Ectodermal cell (in vitro differentiated cells): ENCODE measurements at regions not wholly inside any gene's neighbourhood (a gene's known extent, or its start where the extent isn't known, plus 50 kb on each side); places are given as distances from the start of the nearest gene placed in this dataset.
"Not testable (repeated sequence)": the region's sequence is repeated elsewhere in the genome, so short reads cannot be mapped to it uniquely, and the experiment has no call there.

Source experiments
- H3K27ac ChIP-seq: 2 replicates; pipeline ENCODE4 v1.7.0; 2013; ENCODE audit warnings: mild to moderate bottlenecking, low read depth, low read length; ENCODE audit not compliant: insufficient read depth, poor library complexity, severe bottlenecking
- H3K27me3 ChIP-seq: 2 replicates; pipeline ENCODE4 v1.7.0; 2013; ENCODE audit warnings: mild to moderate bottlenecking, low read length; ENCODE audit not compliant: insufficient read depth, control insufficient read depth, poor library complexity, severe bottlenecking
- H3K36me3 ChIP-seq: one replicate; pipeline ENCODE4 v1.7.0; 2013; ENCODE audit warnings: low read length; ENCODE audit not compliant: control insufficient read depth, insufficient read depth
- H3K4me1 ChIP-seq: one replicate; pipeline ENCODE4 v1.7.0; 2013; ENCODE audit warnings: low read length; ENCODE audit not compliant: control insufficient read depth, insufficient read depth
- H3K4me3 ChIP-seq: 2 replicates; pipeline ENCODE4 v1.7.0; 2013; ENCODE audit warnings: low read depth, low read length, control low read depth; ENCODE audit not compliant: insufficient read depth
- H3K9me3 ChIP-seq: 2 replicates; pipeline ENCODE4 v1.7.0; 2013; ENCODE audit warnings: mild to moderate bottlenecking, low read length, moderate library complexity; ENCODE audit not compliant: control insufficient read depth
- WGBS, 2 experiments: methylation state at CpG; one replicate each; pipeline ENCODE4 v1.1.7; 2013; ENCODE audit warnings: missing lambda C conversion rate in 2 of 2; 5-methylcytosine and 5-hydroxymethylcytosine counted together

GRCh38 chr9:39588500-39589137 lies 233.2 kb downstream of the SPATA31A1 start:
- Histone ChIP-seq H3K9me3 (no peaks in the 10 kb centered on the region), H3K4me3 (no peak overlapping the region), H3K27me3 (no peaks in the 10 kb centered on the region), H3K36me3 (no peaks in the 10 kb centered on the region), H3K4me1 (no peaks in the 10 kb centered on the region), H3K27ac (no peak overlapping the region)
- 79 to 85% methylated on average over 7 to 8 of the region's 8 CpGs for WGBS, 2 experiments

GRCh38 chr9:39604089-39604488 lies 248.6 kb downstream of the SPATA31A1 start:
- not testable (repeated sequence) for H3K27me3 ChIP-seq, H3K9me3 ChIP-seq, H3K27ac ChIP-seq, H3K4me1 ChIP-seq, H3K4me3 ChIP-seq, H3K36me3 ChIP-seq
- WGBS, 2 experiments: no CpG with 5 or more reads among the region's 24 CpGs

GRCh38 chr9:39611449-39612231 lies 256.2 kb downstream of the SPATA31A1 start:
- WGBS, 2 experiments: no CpG with 5 or more reads among the region's 4 CpGs
- H3K36me3 ChIP-seq: not testable (repeated sequence)

GRCh38 chr9:39616480-39616879 lies 261.0 kb downstream of the SPATA31A1 start:
- not testable (repeated sequence) for H3K4me1 ChIP-seq, H3K9me3 ChIP-seq, H3K4me3 ChIP-seq, H3K27ac ChIP-seq, H3K27me3 ChIP-seq, H3K36me3 ChIP-seq
- no CpG with 5 or more reads among the region's 4 CpGs for WGBS, 2 experiments

More at GRCh38 chr9:39611449-39612231, 256.2 kb downstream of the SPATA31A1 start:
- H3K27me3 ChIP-seq, H3K4me1 ChIP-seq, H3K9me3 ChIP-seq, H3K27ac ChIP-seq, H3K4me3 ChIP-seq: not testable (repeated sequence)

- not testable (repeated sequence) for H3K27me3 ChIP-seq, H3K9me3 ChIP-seq, H3K4me1 ChIP-seq, H3K4me3 ChIP-seq, H3K36me3 ChIP-seq, H3K27ac ChIP-seq
- no CpG with 5 or more reads among the region's 10 CpGs for WGBS, 2 experiments
Observed at GRCh38 chr9:39624048-39624447, 268.6 kb downstream of the SPATA31A1 start.

- no CpG with 5 or more reads among the region's 12 CpGs for WGBS, 2 experiments
- not testable (repeated sequence) for H3K27ac ChIP-seq, H3K4me3 ChIP-seq, H3K4me1 ChIP-seq, H3K27me3 ChIP-seq, H3K9me3 ChIP-seq, H3K36me3 ChIP-seq
Observed at GRCh38 chr9:39632071-39632470, 276.6 kb downstream of the SPATA31A1 start.

GRCh38 chr9:39649029-39649428 lies 293.6 kb downstream of the SPATA31A1 start:
- not testable (repeated sequence) for H3K36me3 ChIP-seq, H3K27me3 ChIP-seq, H3K4me1 ChIP-seq, H3K9me3 ChIP-seq, H3K4me3 ChIP-seq, H3K27ac ChIP-seq

- not testable (repeated sequence) for H3K27me3 ChIP-seq, H3K4me3 ChIP-seq, H3K36me3 ChIP-seq, H3K27ac ChIP-seq, H3K4me1 ChIP-seq, H3K9me3 ChIP-seq
- no CpG with 5 or more reads among the region's 4 CpGs for WGBS, 2 experiments
Observed at GRCh38 chr9:39656960-39657603, 301.6 kb downstream of the SPATA31A1 start.

GRCh38 chr9:39663020-39663419 lies 307.6 kb downstream of the SPATA31A1 start:
- H3K27ac ChIP-seq, H3K36me3 ChIP-seq, H3K9me3 ChIP-seq, H3K4me3 ChIP-seq, H3K4me1 ChIP-seq, H3K27me3 ChIP-seq: not testable (repeated sequence)
- WGBS, 2 experiments: no CpG with 5 or more reads among the region's 8 CpGs

- not testable (repeated sequence) for H3K27ac ChIP-seq, H3K36me3 ChIP-seq, H3K27me3 ChIP-seq, H3K4me3 ChIP-seq, H3K4me1 ChIP-seq, H3K9me3 ChIP-seq
- WGBS, 2 experiments: no CpG with 5 or more reads among the region's 1 CpG
Observed at GRCh38 chr9:39663713-39664112, 308.2 kb downstream of the SPATA31A1 start.
